Immature natural killer cell (primary cell): ENCODE measurements at regions not wholly inside any gene's neighbourhood (a gene's known extent, or its start where the extent isn't known, plus 50 kb on each side); places are given as distances from the start of the nearest gene placed in this dataset.
"Not testable (repeated sequence)": the region's sequence is repeated elsewhere in the genome, so short reads cannot be mapped to it uniquely, and the experiment has no call there.

Source experiments
- DNase-seq, 3 donors: peaks; one replicate each; pipeline ENCODE4 v3.0.0; 2022; ENCODE audit warnings: mixed read lengths in 1 of 3
- H3K27ac Mint-ChIP-seq, 6 donors: one replicate each; pipeline ENCODE4 v1.8.0; 2020; ENCODE audit warnings: mixed read lengths in 6 of 6, mild to moderate bottlenecking in 5 of 6, inconsistent platforms in 4 of 6, moderate library complexity in 3 of 6
- H3K27me3 Mint-ChIP-seq, 3 donors: one replicate each; pipeline ENCODE4 v1.8.0; 2020 to 2021; ENCODE audit warnings: low read depth in 3 of 3, mild to moderate bottlenecking in 3 of 3, mixed read lengths in 3 of 3, moderate library complexity in 3 of 3, inconsistent platforms in 1 of 3
- H3K36me3 Mint-ChIP-seq, 3 donors: one replicate each; pipeline ENCODE4 v1.8.0; 2020; ENCODE audit warnings: mixed read lengths in 3 of 3, inconsistent platforms in 2 of 3, mild to moderate bottlenecking in 2 of 3
- H3K4me1 Mint-ChIP-seq, 2 donors: one replicate each; pipeline ENCODE4 v1.8.0; 2020; ENCODE audit warnings: inconsistent platforms in 2 of 2, mild to moderate bottlenecking in 2 of 2, mixed read lengths in 2 of 2, moderate library complexity in 1 of 2
- H3K4me3 Mint-ChIP-seq, 5 donors: one replicate each; pipeline ENCODE4 v1.8.0; 2020; ENCODE audit warnings: mild to moderate bottlenecking in 5 of 5, mixed read lengths in 5 of 5, inconsistent platforms in 3 of 5, moderate library complexity in 3 of 5
- H3K9me3 Mint-ChIP-seq, 6 donors: one replicate each; pipeline ENCODE4 v1.8.0; 2020; ENCODE audit warnings: mild to moderate bottlenecking in 6 of 6, mixed read lengths in 6 of 6, inconsistent platforms in 4 of 6, moderate library complexity in 3 of 6

- Mint-ChIP-seq H3K27me3 (peaks cover 7 to 12% (median 11%) of the 10 kb centered on the region in 3 donors), H3K9me3 (peaks cover 6 to 27% (median 18%) of the 10 kb centered on the region in 6 donors)
- DNase-seq, H3K4me3 Mint-ChIP-seq, H3K36me3 Mint-ChIP-seq, H3K27ac Mint-ChIP-seq, H3K4me1 Mint-ChIP-seq: not testable (repeated sequence)
Observed at GRCh38 chr14:104482017-104482416, 97.5 kb upstream of the C14orf180 start.

- H3K9me3 Mint-ChIP-seq = peaks cover 6 to 21% (median 13%) of the 10 kb centered on the region in 6 donors
- no peaks in the 10 kb centered on the region for H3K4me1 Mint-ChIP-seq
- no peak overlapping the region for H3K4me3 Mint-ChIP-seq
- H3K27me3 Mint-ChIP-seq = peaks cover 3 to 12% (median 10%) of the 10 kb centered on the region in 3 donors
- H3K27ac Mint-ChIP-seq = no peak overlapping the region
- no peak for DNase-seq
- H3K36me3 Mint-ChIP-seq = peaks cover 0 to 5% (median 4%) of the 10 kb centered on the region in 3 donors
Observed at GRCh38 chr14:104486222-104486923, 93.2 kb upstream of the C14orf180 start.

- H3K36me3 Mint-ChIP-seq = peaks cover 0 to 4% (median 0%) of the 10 kb centered on the region in 3 donors
Observed at GRCh38 chr14:104494483-104494882, 85.1 kb upstream of the C14orf180 start.

DNA sequence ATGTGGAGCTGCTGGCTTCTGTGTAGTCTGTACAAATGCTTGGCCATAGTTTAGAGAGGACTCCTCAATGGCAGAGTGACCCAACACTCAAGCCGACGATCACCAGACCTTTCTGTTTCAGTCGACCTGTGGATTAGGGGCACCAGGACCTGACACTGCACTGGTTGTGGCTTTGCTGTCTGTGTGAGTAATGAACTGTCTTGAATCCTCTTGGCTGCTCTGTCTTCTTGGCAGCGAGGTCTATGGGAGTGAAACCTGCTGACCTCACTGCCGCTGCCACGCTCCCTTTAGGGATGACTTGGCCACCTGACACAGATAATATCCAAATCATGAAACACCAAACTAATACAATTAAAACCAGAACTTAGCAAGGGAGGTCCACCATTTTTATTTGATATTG is 83.5 kb upstream of the C14orf180 start:
- DNase-seq = no peak
- Mint-ChIP-seq H3K9me3 (peaks cover 0 to 11% (median 7%) of the 10 kb centered on the region in 6 donors), H3K36me3 (peaks cover 0 to 4% (median 0%) of the 10 kb centered on the region in 3 donors), H3K27me3 (peaks cover 2 to 12% (median 4%) of the 10 kb centered on the region in 3 donors), H3K4me1 (no peaks in the 10 kb centered on the region), H3K4me3 (no peak overlapping the region), H3K27ac (no peak overlapping the region)

More at GRCh38 chr14:104494483-104494882, 85.1 kb upstream of the C14orf180 start:
- Mint-ChIP-seq H3K4me3 (no peak overlapping the region), H3K27ac (no peak overlapping the region), H3K4me1 (no peaks in the 10 kb centered on the region), H3K27me3 (peaks cover 4 to 12% (median 5%) of the 10 kb centered on the region in 3 donors), H3K9me3 (peaks cover 0 to 11% (median 7%) of the 10 kb centered on the region in 6 donors)
- DNase-seq = no peak

DNA sequence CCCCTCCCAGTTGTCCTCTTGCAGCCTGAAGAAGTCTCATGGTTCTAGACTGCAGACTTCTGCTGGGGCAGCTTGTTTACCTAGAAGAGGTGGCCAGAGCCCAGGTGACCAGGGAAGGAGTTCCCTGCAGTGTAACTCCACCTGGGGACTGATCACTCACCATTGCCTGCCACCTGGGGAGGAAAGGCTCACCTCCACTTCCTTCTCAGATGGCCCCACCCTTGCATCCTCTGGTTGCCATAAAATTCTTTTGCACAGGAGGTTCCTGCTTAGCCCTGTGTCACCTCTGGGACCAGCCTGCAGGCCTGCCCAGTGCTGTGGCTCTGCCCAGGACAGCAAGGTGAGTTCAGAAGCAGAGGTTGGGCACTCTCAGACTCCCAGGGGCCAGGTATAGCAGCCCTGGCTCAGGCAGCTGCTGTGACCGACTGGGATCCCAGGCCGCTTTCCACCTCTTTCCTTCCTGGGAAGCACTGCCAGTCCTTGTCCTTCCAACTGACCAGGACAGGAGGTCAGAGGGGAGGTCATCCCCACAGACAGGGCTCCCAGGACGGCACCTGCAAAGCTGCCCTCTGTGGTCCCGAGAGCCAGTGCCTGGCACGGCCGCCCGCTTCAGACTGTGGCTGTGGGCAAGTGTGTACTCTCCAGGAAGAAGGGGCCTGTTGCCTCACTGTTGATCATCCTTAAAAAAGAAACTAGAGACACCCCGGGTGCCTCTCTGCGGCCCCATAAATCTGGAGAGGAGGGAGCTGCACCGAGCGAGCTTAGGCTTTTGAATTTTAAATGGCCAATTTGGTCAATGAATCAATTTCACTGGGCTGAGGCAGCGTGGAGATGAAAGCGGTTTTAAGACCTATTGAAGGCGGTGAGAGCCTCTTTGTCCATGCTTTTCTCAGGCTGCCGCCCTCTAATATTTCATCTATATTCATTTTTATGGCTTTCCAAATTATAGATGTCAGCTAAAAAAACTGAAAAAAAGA is 79.5 kb upstream of the C14orf180 start:
- H3K4me3 Mint-ChIP-seq = no peak overlapping the region
- H3K27me3 Mint-ChIP-seq = peaks cover 2 to 15% (median 4%) of the 10 kb centered on the region in 3 donors
- DNase-seq = no peak
- peaks cover 0 to 4% (median 4%) of the 10 kb centered on the region in 3 donors for H3K36me3 Mint-ChIP-seq
- H3K4me1 Mint-ChIP-seq = no peaks in the 10 kb centered on the region
- H3K9me3 Mint-ChIP-seq = peaks cover 1 to 18% (median 9%) of the 10 kb centered on the region in 6 donors
- H3K27ac Mint-ChIP-seq = no peak overlapping the region

GRCh38 chr14:104502060-104502459 is 77.5 kb upstream of the C14orf180 start:
- Mint-ChIP-seq H3K4me3 (no peak overlapping the region), H3K27me3 (peaks cover 0 to 9% (median 2%) of the 10 kb centered on the region in 3 donors), H3K4me1 (no peaks in the 10 kb centered on the region), H3K36me3 (peaks cover 0 to 4% (median 0%) of the 10 kb centered on the region in 3 donors), H3K27ac (no peak overlapping the region), H3K9me3 (peaks cover 0 to 10% (median 5%) of the 10 kb centered on the region in 6 donors)
- no peak for DNase-seq

DNA sequence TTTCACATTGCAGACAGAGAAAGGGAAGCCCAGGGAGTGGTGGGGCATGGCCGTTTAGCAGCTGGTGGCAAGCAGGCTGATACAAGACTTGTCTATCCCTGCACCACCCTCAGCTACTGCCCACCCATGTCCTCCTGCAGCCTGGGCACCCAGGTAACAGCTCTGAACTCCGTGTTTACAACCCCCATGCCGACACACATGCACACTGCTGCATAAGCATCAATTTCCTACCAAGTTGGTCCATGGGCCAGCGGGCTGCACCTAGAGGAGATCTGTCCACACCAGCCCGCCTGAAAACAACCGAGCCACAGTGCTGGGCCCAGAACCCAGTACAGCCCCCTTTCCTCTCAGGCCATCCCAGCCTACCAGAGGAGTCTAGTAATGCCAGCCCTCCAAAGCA is 75.9 kb upstream of the C14orf180 start:
- H3K36me3 Mint-ChIP-seq = peaks cover 0 to 4% (median 0%) of the 10 kb centered on the region in 3 donors
- H3K4me1 Mint-ChIP-seq = no peaks in the 10 kb centered on the region
- no peak overlapping the region for H3K4me3 Mint-ChIP-seq
- H3K9me3 Mint-ChIP-seq = peaks cover 0 to 10% (median 5%) of the 10 kb centered on the region in 6 donors
- H3K27ac Mint-ChIP-seq = no peak overlapping the region
- peaks cover 0 to 3% (median 2%) of the 10 kb centered on the region in 3 donors for H3K27me3 Mint-ChIP-seq
- no peak for DNase-seq

- Mint-ChIP-seq H3K4me1 (no peaks in the 10 kb centered on the region), H3K27ac (no peak overlapping the region), H3K9me3 (peaks cover 0 to 10% (median 5%) of the 10 kb centered on the region in 6 donors), H3K4me3 (no peak overlapping the region), H3K36me3 (peaks cover 0 to 4% (median 0%) of the 10 kb centered on the region in 3 donors), H3K27me3 (peaks cover 0 to 3% (median 2%) of the 10 kb centered on the region in 3 donors)
- no peak for DNase-seq
Observed at GRCh38 chr14:104504172-104504735, 75.3 kb upstream of the C14orf180 start.

GRCh38 chr14:104505085-104506074 is 74.2 kb upstream of the C14orf180 start:
- no peak overlapping the region for H3K4me3 Mint-ChIP-seq
- H3K36me3 Mint-ChIP-seq = peaks cover 0 to 4% (median 0%) of the 10 kb centered on the region in 3 donors
- H3K27me3 Mint-ChIP-seq = peaks cover 0 to 3% (median 2%) of the 10 kb centered on the region in 3 donors
- H3K9me3 Mint-ChIP-seq = peaks cover 0 to 10% (median 5%) of the 10 kb centered on the region in 6 donors
- H3K4me1 Mint-ChIP-seq = no peaks in the 10 kb centered on the region
- no peak for DNase-seq
- no peak overlapping the region for H3K27ac Mint-ChIP-seq

GRCh38 chr14:104506461-104507253 is 72.9 kb upstream of the C14orf180 start:
- Mint-ChIP-seq H3K27ac (no peak overlapping the region), H3K4me3 (no peak overlapping the region), H3K27me3 (peaks cover 0 to 3% (median 2%) of the 10 kb centered on the region in 3 donors), H3K4me1 (no peaks in the 10 kb centered on the region), H3K36me3 (peaks cover 0 to 4% (median 0%) of the 10 kb centered on the region in 3 donors), H3K9me3 (peaks cover 0 to 10% (median 5%) of the 10 kb centered on the region in 6 donors)
- no peak for DNase-seq

GRCh38 chr14:104507443-104507842 is 72.1 kb upstream of the C14orf180 start:
- no peak overlapping the region for H3K4me3 Mint-ChIP-seq
- H3K4me1 Mint-ChIP-seq = no peaks in the 10 kb centered on the region
- H3K27ac Mint-ChIP-seq = no peak overlapping the region
- H3K27me3 Mint-ChIP-seq = peaks cover 0 to 3% (median 0%) of the 10 kb centered on the region in 3 donors
- peaks cover 0 to 4% (median 0%) of the 10 kb centered on the region in 6 donors for H3K9me3 Mint-ChIP-seq
- no peak for DNase-seq
- no peaks in the 10 kb centered on the region for H3K36me3 Mint-ChIP-seq

DNA sequence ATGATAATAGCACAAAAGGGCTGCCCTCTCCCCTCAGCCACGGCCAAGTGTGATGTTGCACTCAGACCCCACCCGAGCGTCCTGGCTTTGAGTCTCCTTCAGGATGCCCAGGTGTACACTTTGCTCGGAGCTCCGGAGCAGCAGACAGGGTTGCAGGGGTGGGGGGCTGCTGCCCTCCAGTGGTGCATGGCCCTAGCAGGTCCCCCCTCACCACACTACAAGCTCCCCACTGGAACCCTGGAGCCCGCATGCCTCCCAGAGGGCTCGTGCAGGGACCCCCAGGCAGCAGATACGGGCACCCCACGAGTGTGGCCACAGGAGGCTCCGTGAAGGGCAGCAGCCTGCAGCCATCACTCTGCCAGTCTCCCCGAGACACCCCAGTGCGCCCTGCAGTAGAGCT is 69.9 kb upstream of the C14orf180 start:
- Mint-ChIP-seq H3K36me3 (no peaks in the 10 kb centered on the region), H3K4me3 (no peak overlapping the region), H3K27me3 (no peaks in the 10 kb centered on the region), H3K9me3 (no peaks in the 10 kb centered on the region), H3K27ac (no peak overlapping the region), H3K4me1 (no peaks in the 10 kb centered on the region)
- no peak for DNase-seq
